ENCODE measurements at regions not wholly inside any gene's neighbourhood (a gene's known extent, or its start where the extent isn't known, plus 50 kb on each side); places are given as distances from the start of the nearest gene placed in this dataset.
"Not testable (repeated sequence)": the region's sequence is repeated elsewhere in the genome, so short reads cannot be mapped to it uniquely, and the experiment has no call there.

DNA sequence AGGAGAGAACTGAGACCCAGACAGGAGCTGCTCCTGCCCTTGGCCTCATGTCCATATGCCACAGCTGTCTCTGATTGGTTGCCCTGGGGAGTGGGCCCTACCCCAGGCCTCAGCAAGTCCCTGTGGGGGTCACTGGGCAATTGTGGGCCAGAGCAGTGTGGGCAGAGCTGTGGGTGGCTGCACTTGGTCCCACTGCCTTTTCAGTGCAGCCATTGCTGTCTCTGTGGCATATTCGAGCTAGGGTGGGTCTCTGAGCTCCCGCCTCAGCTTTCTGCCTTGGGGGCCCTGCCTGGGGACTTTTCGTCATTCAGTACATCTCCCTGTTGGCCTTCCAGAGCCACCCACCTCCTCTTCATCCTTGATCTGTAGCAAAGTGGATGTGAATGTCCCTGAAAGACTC lies 69.8 kb upstream of the LRPAP1 start:
- no peaks in the 10 kb centered on the region for H3K4me1 ChIP-seq (replicated peaks)
- no peak overlapping the region for H3K27ac ChIP-seq
- no peaks in the 10 kb centered on the region for H3K27me3 ChIP-seq (replicated peaks)
- H3K4me3 ChIP-seq = no peak overlapping the region
- no peaks in the 10 kb centered on the region for H3K36me3 ChIP-seq
- H3K9me3 ChIP-seq (replicated peaks) = no peaks in the 10 kb centered on the region
- no peak for DNase-seq (ENCODE audit: low read depth in 1 of 2, low spot score in 2 of 2)

GRCh38 chr4:3601108-3601690 lies 69.0 kb upstream of the LRPAP1 start:
- H3K4me3 ChIP-seq; H3K36me3 ChIP-seq; H3K27ac ChIP-seq; H3K9me3 ChIP-seq (replicated peaks); DNase-seq (ENCODE audit: low read depth in 1 of 2, low spot score in 2 of 2); H3K27me3 ChIP-seq (replicated peaks); H3K4me1 ChIP-seq (replicated peaks): not testable (repeated sequence)

GRCh38 chr4:3599951-3600350 lies 67.7 kb upstream of the LRPAP1 start:
- H3K4me1 ChIP-seq (replicated peaks) = no peaks in the 10 kb centered on the region
- H3K27ac ChIP-seq = no peak overlapping the region
- H3K9me3 ChIP-seq (replicated peaks) = no peaks in the 10 kb centered on the region
- H3K4me3 ChIP-seq = no peak overlapping the region
- DNase-seq (ENCODE audit: low read depth in 1 of 2, low spot score in 2 of 2) = no peak
- no peaks in the 10 kb centered on the region for H3K36me3 ChIP-seq
- H3K27me3 ChIP-seq (replicated peaks) = no peaks in the 10 kb centered on the region

- no peaks in the 10 kb centered on the region for H3K36me3 ChIP-seq
- no peak for DNase-seq (ENCODE audit: low read depth in 1 of 2, low spot score in 2 of 2)
- H3K9me3 ChIP-seq (replicated peaks) = no peaks in the 10 kb centered on the region
- H3K27me3 ChIP-seq (replicated peaks) = no peaks in the 10 kb centered on the region
- H3K27ac ChIP-seq = no peak overlapping the region
- H3K4me3 ChIP-seq = no peak overlapping the region
- H3K4me1 ChIP-seq (replicated peaks) = no peaks in the 10 kb centered on the region
These were observed 66.5 kb upstream of the LRPAP1 start for GRCh38 chr4:3598695-3599227.

- not testable (repeated sequence) for H3K27me3 ChIP-seq (replicated peaks); H3K9me3 ChIP-seq (replicated peaks); H3K27ac ChIP-seq; H3K4me1 ChIP-seq (replicated peaks); H3K36me3 ChIP-seq; DNase-seq (ENCODE audit: low read depth in 1 of 2, low spot score in 2 of 2); H3K4me3 ChIP-seq
These were observed 65.8 kb upstream of the LRPAP1 start for GRCh38 chr4:3597896-3598505.

GRCh38 chr4:3596957-3597733 lies 64.9 kb upstream of the LRPAP1 start:
- not testable (repeated sequence) for DNase-seq (ENCODE audit: low read depth in 1 of 2, low spot score in 2 of 2); H3K4me3 ChIP-seq; H3K27ac ChIP-seq; H3K36me3 ChIP-seq; H3K4me1 ChIP-seq (replicated peaks); H3K27me3 ChIP-seq (replicated peaks); H3K9me3 ChIP-seq (replicated peaks)

GRCh38 chr4:3595627-3596291 lies 63.5 kb upstream of the LRPAP1 start:
- H3K9me3 ChIP-seq (replicated peaks); H3K36me3 ChIP-seq; DNase-seq (ENCODE audit: low read depth in 1 of 2, low spot score in 2 of 2); H3K27ac ChIP-seq; H3K27me3 ChIP-seq (replicated peaks); H3K4me1 ChIP-seq (replicated peaks); H3K4me3 ChIP-seq: not testable (repeated sequence)

DNA sequence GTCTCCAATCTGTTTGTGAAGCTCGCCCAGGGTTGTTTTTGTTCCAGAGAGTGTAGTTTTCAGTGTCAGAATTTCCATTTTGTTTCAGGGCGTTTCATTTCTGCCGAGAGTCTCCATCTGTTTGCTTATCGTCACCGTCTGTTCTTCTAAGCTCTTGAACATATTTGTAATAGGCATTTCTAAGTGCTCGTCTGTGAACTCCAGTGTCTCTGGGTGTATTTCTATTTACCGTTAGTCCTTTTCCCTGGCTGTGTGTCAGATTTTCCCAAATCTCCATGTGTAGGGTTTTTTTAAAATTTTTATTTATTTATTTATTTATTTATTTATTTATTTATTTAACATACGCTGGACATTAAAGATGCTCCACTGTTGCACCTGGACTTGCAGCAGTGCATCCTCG lies 62.5 kb upstream of the LRPAP1 start:
- H3K27me3 ChIP-seq (replicated peaks); H3K36me3 ChIP-seq; H3K4me1 ChIP-seq (replicated peaks); H3K4me3 ChIP-seq; H3K27ac ChIP-seq; DNase-seq (ENCODE audit: low read depth in 1 of 2, low spot score in 2 of 2); H3K9me3 ChIP-seq (replicated peaks): not testable (repeated sequence)

DNA sequence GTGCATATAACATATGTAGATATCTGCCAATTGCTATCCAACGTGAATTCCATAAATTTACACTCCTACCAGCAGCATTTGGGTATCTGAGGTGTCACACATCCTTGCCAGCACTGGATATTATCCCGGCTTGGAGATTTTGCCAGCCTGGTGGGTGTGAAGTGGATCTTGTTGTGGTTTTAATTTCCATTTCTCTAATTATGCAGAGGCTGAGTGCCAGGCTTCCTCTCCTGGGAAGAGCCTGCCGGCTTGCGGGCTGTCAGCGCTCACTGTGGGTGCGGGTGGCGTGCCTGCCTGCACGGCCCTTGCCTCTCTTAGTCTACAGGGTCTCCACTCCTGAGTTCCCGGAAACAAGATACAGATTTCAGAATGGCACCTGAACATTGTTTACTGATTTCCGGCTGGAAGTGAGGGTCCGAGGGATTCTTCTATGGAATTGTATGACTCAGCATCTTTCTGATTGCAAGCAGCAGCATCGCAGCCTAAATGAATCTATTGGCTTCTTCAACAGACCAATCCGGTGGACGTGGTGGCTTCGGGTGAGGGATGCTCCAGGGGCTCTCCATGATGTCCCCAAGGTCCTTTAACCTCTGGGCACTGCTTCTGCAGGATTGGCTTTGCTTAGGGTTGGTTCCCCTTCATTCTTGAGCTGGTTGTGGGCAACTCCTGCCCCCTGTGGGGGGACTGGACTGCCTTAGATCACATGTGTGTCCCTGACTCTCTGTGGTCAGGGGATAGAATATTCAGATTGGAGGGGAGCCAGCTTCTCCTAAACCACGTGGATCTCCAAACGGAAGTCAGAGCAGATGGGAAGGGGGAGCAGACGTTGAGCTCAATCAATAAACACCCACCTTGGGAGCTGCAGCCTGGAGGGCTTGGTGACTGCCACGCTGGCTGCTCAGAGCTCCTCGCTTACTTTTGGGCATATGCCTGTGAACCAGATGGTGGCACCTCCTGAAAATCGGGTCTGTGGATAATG lies 58.0 kb upstream of the LRPAP1 start:
- not testable (repeated sequence) for H3K4me3 ChIP-seq; H3K9me3 ChIP-seq (replicated peaks); DNase-seq (ENCODE audit: low read depth in 1 of 2, low spot score in 2 of 2); H3K4me1 ChIP-seq (replicated peaks); H3K27me3 ChIP-seq (replicated peaks); H3K36me3 ChIP-seq; H3K27ac ChIP-seq

DNA sequence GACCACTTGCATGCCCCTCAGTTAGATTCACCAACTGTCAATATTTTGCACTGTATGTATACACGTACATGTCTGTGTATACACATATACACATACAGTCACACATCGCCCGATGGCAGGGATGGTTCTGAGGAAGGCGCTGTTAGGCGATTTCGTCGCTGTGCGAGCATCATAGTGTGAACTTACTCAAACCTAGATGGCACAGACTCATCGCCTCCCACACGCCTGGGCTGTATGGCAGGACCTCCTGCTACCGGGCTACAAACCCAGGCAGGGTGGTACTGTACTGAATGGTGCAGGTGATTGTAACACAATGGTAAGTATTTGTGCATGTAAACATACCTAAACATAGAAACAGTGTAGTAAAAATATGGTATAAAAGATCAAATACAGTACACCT lies 57.2 kb upstream of the LRPAP1 start:
- H3K27me3 ChIP-seq (replicated peaks); DNase-seq (ENCODE audit: low read depth in 1 of 2, low spot score in 2 of 2); H3K27ac ChIP-seq; H3K9me3 ChIP-seq (replicated peaks); H3K36me3 ChIP-seq; H3K4me1 ChIP-seq (replicated peaks); H3K4me3 ChIP-seq: not testable (repeated sequence)

- H3K4me3 ChIP-seq; DNase-seq (ENCODE audit: low read depth in 1 of 2, low spot score in 2 of 2); H3K9me3 ChIP-seq (replicated peaks); H3K27me3 ChIP-seq (replicated peaks); H3K4me1 ChIP-seq (replicated peaks); H3K36me3 ChIP-seq; H3K27ac ChIP-seq: not testable (repeated sequence)
These were observed 56.4 kb upstream of the LRPAP1 start for GRCh38 chr4:3588517-3589194.

GRCh38 chr4:3586596-3586995 lies 54.4 kb upstream of the LRPAP1 start:
- H3K27ac ChIP-seq; H3K27me3 ChIP-seq (replicated peaks); DNase-seq (ENCODE audit: low read depth in 1 of 2, low spot score in 2 of 2); H3K4me3 ChIP-seq; H3K9me3 ChIP-seq (replicated peaks); H3K36me3 ChIP-seq; H3K4me1 ChIP-seq (replicated peaks): not testable (repeated sequence)

- H3K27ac ChIP-seq; DNase-seq (ENCODE audit: low read depth in 1 of 2, low spot score in 2 of 2); H3K9me3 ChIP-seq (replicated peaks); H3K36me3 ChIP-seq; H3K27me3 ChIP-seq (replicated peaks); H3K4me1 ChIP-seq (replicated peaks); H3K4me3 ChIP-seq: not testable (repeated sequence)
These were observed 53.3 kb upstream of the LRPAP1 start for GRCh38 chr4:3585567-3585966.

Data from SJSA1 (cell line).